ENCODE measurements at regions not wholly inside any gene's neighbourhood (a gene's known extent, or its start where the extent isn't known, plus 50 kb on each side); places are given as distances from the start of the nearest gene placed in this dataset.

DNA sequence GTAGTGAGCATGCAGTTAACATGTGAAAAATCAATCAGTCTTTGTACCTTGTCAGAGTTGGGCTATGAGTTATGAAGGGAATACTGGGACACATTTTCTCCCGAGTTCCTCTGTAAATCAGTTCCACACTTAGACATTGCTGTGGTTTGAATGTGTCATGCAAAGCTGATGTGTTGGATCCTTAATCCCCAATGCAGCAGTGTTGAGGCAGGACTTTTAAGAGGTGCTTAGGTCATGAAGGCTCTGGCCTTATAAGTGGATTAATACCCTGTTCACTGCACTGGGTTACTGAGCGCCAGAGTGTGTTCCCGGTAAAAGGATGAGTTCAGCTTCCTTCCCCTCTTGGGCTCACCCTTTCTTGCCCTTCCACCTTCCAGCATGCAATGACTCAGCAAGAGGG lies 742.1 kb upstream of the TENM4 start:
- Histone ChIP-seq H4K20me1 (ENCODE audit: control insufficient read depth, insufficient read depth, insufficient read length) (no peaks in the 10 kb centered on the region), H3K23ac (ENCODE audit: insufficient read length, low read depth, low read length) (no peak overlapping the region), H3K4me2 (ENCODE audit: insufficient read depth, insufficient read length, low read length) (no peak overlapping the region)

More for the DNA sequence above, 742.1 kb upstream of the TENM4 start:
- peaks cover 0 to 11% (median 2%) of the 10 kb centered on the region in 3 experiments; a peak in 1 of 7 replicates for H3K36me3 Mint-ChIP-seq (ENCODE audit: insufficient read depth in 1 of 3, low read depth in 3 of 3)
- Histone ChIP-seq H3K79me2 (ENCODE audit: insufficient read depth, low read length) (no peaks in the 10 kb centered on the region), H3K9me3 (ENCODE audit: control insufficient read depth, low read depth, low read length) (no peaks in the 10 kb centered on the region), H2BK120ac (ENCODE audit: low read depth, low read length, poor library complexity, severe bottlenecking) (no peak overlapping the region), H4K5ac (ENCODE audit: insufficient read length, low read depth, low read length) (no peak overlapping the region), H3K27ac (ENCODE audit: insufficient read length, low read depth, low read length) (no peak overlapping the region), H3K9ac (ENCODE audit: extremely low read depth, insufficient read length, low read length) (no peak overlapping the region), H2AK5ac (ENCODE audit: insufficient read length, low read length) (no peak overlapping the region), H2BK15ac (ENCODE audit: low read depth, low read length) (no peak overlapping the region), H3K4me1 (ENCODE audit: insufficient read depth, low read length) (no peaks in the 10 kb centered on the region), H2BK5ac (ENCODE audit: insufficient read length, low read length) (no peak overlapping the region), H3K56ac (ENCODE audit: insufficient read length, low read depth, low read length) (no peak overlapping the region), H3K4ac (ENCODE audit: low read depth, low read length) (no peak overlapping the region), H3K79me1 (ENCODE audit: insufficient read depth, low read depth, low read length, poor library complexity, severe bottlenecking) (no peaks in the 10 kb centered on the region), H4K91ac (ENCODE audit: insufficient read length, low read depth, low read length) (no peak overlapping the region), H3T11ph (ENCODE audit: low read length) (no peak overlapping the region), H3K23me2 (ENCODE audit: insufficient read length, low read depth, low read length, poor library complexity, severe bottlenecking) (no peaks in the 10 kb centered on the region), H2BK12ac (ENCODE audit: insufficient read length, low read depth, low read length) (no peak overlapping the region), H2BK20ac (ENCODE audit: low read depth, low read length, poor library complexity, severe bottlenecking) (no peak overlapping the region), H2AFZ (ENCODE audit: low read length) (no peak overlapping the region), H3K14ac (ENCODE audit: insufficient read depth, low read length) (no peak overlapping the region), H4K8ac (replicated peaks; ENCODE audit: insufficient read length, low read depth, low read length) (no peak overlapping the region), H3K27me3 (ENCODE audit: insufficient read depth, low read length) (no peaks in the 10 kb centered on the region), H3K18ac (ENCODE audit: insufficient read length, low read depth, low read length) (no peak overlapping the region)
- H3K9me3 Mint-ChIP-seq = peaks cover 2% of the 10 kb centered on the region in 2 experiments; a peak in 3 of 5 replicates
- no peak overlapping the region for H3K27ac Mint-ChIP-seq
- no peaks in the 10 kb centered on the region; a peak in 1 of 4 replicates for H3K4me1 Mint-ChIP-seq
- DNase-seq = no peak
- WGBS (ENCODE audit: extremely low coverage, insufficient read length, low lambda C conversion rate) = no CpG with 5 or more reads among the region's 3 CpGs
- no peak overlapping the region for H3K4me3 Mint-ChIP-seq
- TF ChIP-seq, protein P1, sequence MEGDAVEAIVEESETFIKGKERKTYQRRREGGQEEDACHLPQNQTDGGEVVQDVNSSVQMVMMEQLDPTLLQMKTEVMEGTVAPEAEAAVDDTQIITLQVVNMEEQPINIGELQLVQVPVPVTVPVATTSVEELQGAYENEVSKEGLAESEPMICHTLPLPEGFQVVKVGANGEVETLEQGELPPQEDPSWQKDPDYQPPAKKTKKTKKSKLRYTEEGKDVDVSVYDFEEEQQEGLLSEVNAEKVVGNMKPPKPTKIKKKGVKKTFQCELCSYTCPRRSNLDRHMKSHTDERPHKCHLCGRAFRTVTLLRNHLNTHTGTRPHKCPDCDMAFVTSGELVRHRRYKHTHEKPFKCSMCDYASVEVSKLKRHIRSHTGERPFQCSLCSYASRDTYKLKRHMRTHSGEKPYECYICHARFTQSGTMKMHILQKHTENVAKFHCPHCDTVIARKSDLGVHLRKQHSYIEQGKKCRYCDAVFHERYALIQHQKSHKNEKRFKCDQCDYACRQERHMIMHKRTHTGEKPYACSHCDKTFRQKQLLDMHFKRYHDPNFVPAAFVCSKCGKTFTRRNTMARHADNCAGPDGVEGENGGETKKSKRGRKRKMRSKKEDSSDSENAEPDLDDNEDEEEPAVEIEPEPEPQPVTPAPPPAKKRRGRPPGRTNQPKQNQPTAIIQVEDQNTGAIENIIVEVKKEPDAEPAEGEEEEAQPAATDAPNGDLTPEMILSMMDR (conservative IDR thresholded peaks at IDR 0.05) = no peak
- no peaks in the 10 kb centered on the region; the same call in 1 of the 2 replicates for H3K27me3 Mint-ChIP-seq (ENCODE audit: low read depth)

Measured in H9 (cell line).